Thyroid gland (tissue), 4 donors: ENCODE measurements at regions not wholly inside any gene's neighbourhood (a gene's known extent, or its start where the extent isn't known, plus 50 kb on each side); places are given as distances from the start of the nearest gene placed in this dataset.

Experiments
- POLR2A ChIP-seq, 2 donors: fragments of 450-650 bp; IDR thresholded peaks; one replicate each; pipeline ENCODE4 v1.6.1; 2017; ENCODE audit warnings: antibody characterized with exemption in 2 of 2, mild to moderate bottlenecking in 2 of 2, moderate library complexity in 1 of 2
- TF ChIP-seq, protein P1 (sequence below), 6 experiments: fragments of 200-600 bp in 3 of 6; fragments of 450-650 bp in 3 of 6; sonication (generic) in 3 of 6; IDR thresholded peaks; one replicate each; pipeline ENCODE4 v1.5.1; 2016 to 2019; ENCODE audit warnings: antibody characterized with exemption in 6 of 6, mild to moderate bottlenecking in 2 of 6, inconsistent platforms in 1 of 6, moderate library complexity in 1 of 6

DNA sequence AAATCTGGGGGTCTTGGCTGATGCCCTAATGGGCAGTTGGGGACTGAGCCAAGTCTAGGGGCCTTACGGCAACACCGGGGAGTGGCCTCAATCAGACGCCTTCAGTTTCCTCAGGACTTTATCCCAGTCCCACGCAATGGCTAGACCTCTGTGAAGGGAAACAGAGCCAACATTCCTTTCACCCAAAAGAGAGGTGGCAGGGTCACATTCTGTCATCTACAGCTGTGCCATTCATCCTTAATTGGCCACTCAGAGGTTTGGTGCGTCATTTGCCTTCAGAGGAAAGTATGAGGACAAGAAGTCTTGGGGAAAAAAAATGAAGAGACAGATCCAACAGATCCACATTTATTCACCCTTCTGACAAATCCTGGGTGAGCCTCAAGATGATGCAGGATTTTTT, 166.9 kb upstream of the AVPR1A start:
- no peak for TF ChIP-seq POLR2A (IDR thresholded peaks at IDR 0.05)
- TF ChIP-seq, protein P1, sequence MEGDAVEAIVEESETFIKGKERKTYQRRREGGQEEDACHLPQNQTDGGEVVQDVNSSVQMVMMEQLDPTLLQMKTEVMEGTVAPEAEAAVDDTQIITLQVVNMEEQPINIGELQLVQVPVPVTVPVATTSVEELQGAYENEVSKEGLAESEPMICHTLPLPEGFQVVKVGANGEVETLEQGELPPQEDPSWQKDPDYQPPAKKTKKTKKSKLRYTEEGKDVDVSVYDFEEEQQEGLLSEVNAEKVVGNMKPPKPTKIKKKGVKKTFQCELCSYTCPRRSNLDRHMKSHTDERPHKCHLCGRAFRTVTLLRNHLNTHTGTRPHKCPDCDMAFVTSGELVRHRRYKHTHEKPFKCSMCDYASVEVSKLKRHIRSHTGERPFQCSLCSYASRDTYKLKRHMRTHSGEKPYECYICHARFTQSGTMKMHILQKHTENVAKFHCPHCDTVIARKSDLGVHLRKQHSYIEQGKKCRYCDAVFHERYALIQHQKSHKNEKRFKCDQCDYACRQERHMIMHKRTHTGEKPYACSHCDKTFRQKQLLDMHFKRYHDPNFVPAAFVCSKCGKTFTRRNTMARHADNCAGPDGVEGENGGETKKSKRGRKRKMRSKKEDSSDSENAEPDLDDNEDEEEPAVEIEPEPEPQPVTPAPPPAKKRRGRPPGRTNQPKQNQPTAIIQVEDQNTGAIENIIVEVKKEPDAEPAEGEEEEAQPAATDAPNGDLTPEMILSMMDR (IDR thresholded peaks at IDR 0.05): no peak
